Sigmoid colon (tissue), 6 donors: ENCODE measurements at regions not wholly inside any gene's neighbourhood (a gene's known extent, or its start where the extent isn't known, plus 50 kb on each side); places are given as distances from the start of the nearest gene placed in this dataset.

Source experiments
- DNase-seq: peaks from one replicate; pipeline ENCODE4 v3.0.0-alpha.2; 2019
- H3K27ac ChIP-seq, 4 donors: fragments of 200-600 bp; sonication (generic); one replicate each; pipeline ENCODE4 v1.5.1; 2016 to 2019; ENCODE audit warnings: mild to moderate bottlenecking in 1 of 4
- H3K27me3 ChIP-seq, 3 donors: fragments of 200-600 bp; sonication (generic); one replicate each; pipeline ENCODE4 v1.5.1; 2019; ENCODE audit warnings: mild to moderate bottlenecking in 1 of 3
- H3K36me3 ChIP-seq, 4 donors: fragments of 200-600 bp; sonication (generic); one replicate each; pipeline ENCODE4 v1.5.1; 2016 to 2019
- H3K4me1 ChIP-seq, 4 donors: fragments of 200-600 bp; sonication (generic); one replicate each; pipeline ENCODE4 v1.5.1; 2017 to 2019
- H3K4me3 ChIP-seq, 4 donors: fragments of 200-600 bp; sonication (generic); one replicate each; pipeline ENCODE4 v1.5.1; 2017 to 2019; ENCODE audit warnings: mild to moderate bottlenecking in 2 of 4, moderate library complexity in 1 of 4
- H3K9me3 ChIP-seq, 4 donors: fragments of 200-600 bp in 3 of 4; sonication (generic) in 3 of 4; one replicate each; pipeline versions ENCODE4 v1.5.1 to v1.6.1; 2013 to 2019
- EP300 ChIP-seq, 4 donors: sonication (generic); formaldehyde crosslinking; IDR thresholded peaks; one replicate each; pipeline ENCODE4 v1.6.1; 2017; ENCODE audit warnings: antibody characterized with exemption in 4 of 4
- POLR2A ChIP-seq, 2 donors: fragments of 450-650 bp; IDR thresholded peaks; one replicate each; pipeline ENCODE4 v1.6.1; 2016; ENCODE audit warnings: antibody characterized with exemption in 2 of 2, mild to moderate bottlenecking in 2 of 2, moderate library complexity in 2 of 2
- POLR2AphosphoS5 ChIP-seq, 4 donors: sonication (generic); formaldehyde crosslinking; IDR thresholded peaks; one replicate each; pipeline ENCODE4 v1.6.1; 2017; ENCODE audit warnings: antibody characterized with exemption in 4 of 4
- WGBS, 2 donors: extraction: QIAGEN DNeasy Blood & Tissue Kit; methylation state at CpG; one replicate each; pipeline ENCODE4 v1.1.7; 2013; 5-methylcytosine and 5-hydroxymethylcytosine counted together
- intact Hi-C: fragments of 100-400 bp; cut with DNase I; formaldehyde crosslinking; loops from one replicate; pipeline ENCODE4 v1.15.1; 2023
- TF ChIP-seq, protein P1 (sequence below), 4 experiments: fragments of 450-650 bp in 3 of 4; fragments of 200-600 bp in 1 of 4; IDR thresholded peaks; one replicate each; pipeline ENCODE4 v1.5.1; 2016 to 2019; ENCODE audit warnings: antibody characterized with exemption in 4 of 4, mild to moderate bottlenecking in 3 of 4, moderate library complexity in 2 of 4
- donor health status: healthy with polysubstance abuse.
- donor health status: healthy.

DNA sequence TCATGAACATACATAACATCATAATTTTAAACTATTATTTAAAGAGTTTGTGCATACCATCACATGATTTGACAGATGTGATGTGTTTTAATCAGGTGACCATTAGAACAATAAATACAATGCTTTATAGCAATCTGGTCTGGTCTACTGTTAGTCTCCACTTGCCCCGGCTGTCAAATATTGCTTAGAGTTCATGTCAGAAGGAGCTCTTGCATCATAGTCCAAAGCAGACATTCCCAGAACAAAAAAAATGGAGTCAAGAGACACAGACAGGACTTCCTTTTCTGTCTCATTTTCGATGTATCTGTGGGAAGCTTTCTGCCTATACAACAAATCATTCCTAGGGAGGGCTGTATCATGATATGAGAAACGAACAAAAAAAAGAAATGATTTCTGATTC, 979.2 kb upstream of the WWC1 start:
- TF ChIP-seq, protein P1, sequence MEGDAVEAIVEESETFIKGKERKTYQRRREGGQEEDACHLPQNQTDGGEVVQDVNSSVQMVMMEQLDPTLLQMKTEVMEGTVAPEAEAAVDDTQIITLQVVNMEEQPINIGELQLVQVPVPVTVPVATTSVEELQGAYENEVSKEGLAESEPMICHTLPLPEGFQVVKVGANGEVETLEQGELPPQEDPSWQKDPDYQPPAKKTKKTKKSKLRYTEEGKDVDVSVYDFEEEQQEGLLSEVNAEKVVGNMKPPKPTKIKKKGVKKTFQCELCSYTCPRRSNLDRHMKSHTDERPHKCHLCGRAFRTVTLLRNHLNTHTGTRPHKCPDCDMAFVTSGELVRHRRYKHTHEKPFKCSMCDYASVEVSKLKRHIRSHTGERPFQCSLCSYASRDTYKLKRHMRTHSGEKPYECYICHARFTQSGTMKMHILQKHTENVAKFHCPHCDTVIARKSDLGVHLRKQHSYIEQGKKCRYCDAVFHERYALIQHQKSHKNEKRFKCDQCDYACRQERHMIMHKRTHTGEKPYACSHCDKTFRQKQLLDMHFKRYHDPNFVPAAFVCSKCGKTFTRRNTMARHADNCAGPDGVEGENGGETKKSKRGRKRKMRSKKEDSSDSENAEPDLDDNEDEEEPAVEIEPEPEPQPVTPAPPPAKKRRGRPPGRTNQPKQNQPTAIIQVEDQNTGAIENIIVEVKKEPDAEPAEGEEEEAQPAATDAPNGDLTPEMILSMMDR (IDR thresholded peaks at IDR 0.05), result no peak
- no peak for TF ChIP-seq POLR2A (IDR thresholded peaks at IDR 0.05)
- no peak for TF ChIP-seq POLR2AphosphoS5 (IDR thresholded peaks at IDR 0.05)
- no peak for TF ChIP-seq EP300 (IDR thresholded peaks at IDR 0.05)

DNA sequence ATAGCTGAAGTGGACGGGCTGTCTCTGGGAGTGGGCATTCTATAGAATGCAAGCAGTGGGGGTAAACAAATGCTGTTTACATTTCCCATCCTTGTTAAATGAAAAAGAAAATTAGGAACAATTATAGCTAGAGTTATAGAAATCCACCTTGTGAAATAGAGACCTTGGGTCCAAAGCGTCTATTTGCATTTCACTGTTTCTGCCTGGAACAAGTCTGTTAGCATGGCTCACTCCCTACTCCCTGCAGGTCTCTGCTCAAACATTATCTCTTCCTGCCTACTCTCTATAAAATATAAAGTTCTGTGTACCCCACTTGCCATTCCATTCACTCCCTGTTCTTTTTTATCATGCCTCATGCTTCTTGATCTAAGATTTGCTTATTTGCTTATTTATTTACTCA, 975.7 kb upstream of the WWC1 start:
- H3K4me3 ChIP-seq, result no peak overlapping the region
- no peaks in the 10 kb centered on the region for H3K4me1 ChIP-seq
- no peak for DNase-seq
- no peaks in the 10 kb centered on the region for H3K36me3 ChIP-seq
- no peak overlapping the region for H3K27ac ChIP-seq
- intact Hi-C loops, result no loop called here
- 64 to 83% methylated on average over 2 of the region's 2 CpGs for WGBS, 2 donors
- no peaks in the 10 kb centered on the region for H3K9me3 ChIP-seq
- TF ChIP-seq, protein P1 (IDR thresholded peaks at IDR 0.05), result no peak
- TF ChIP-seq POLR2AphosphoS5 (IDR thresholded peaks at IDR 0.05) (no peak), EP300 (IDR thresholded peaks at IDR 0.05) (no peak), POLR2A (IDR thresholded peaks at IDR 0.05) (no peak)
- H3K27me3 ChIP-seq, result no peaks in the 10 kb centered on the region

More for the DNA sequence above, 979.2 kb upstream of the WWC1 start:
- 69 to 71% methylated on average over 3 of the region's 3 CpGs for WGBS, 2 donors
- Histone ChIP-seq H3K4me1 (no peaks in the 10 kb centered on the region), H3K27me3 (no peaks in the 10 kb centered on the region), H3K9me3 (no peaks in the 10 kb centered on the region), H3K27ac (no peak overlapping the region), H3K4me3 (no peak overlapping the region), H3K36me3 (no peaks in the 10 kb centered on the region)
- intact Hi-C loops, result no loop called here
- DNase-seq, result no peak

DNA sequence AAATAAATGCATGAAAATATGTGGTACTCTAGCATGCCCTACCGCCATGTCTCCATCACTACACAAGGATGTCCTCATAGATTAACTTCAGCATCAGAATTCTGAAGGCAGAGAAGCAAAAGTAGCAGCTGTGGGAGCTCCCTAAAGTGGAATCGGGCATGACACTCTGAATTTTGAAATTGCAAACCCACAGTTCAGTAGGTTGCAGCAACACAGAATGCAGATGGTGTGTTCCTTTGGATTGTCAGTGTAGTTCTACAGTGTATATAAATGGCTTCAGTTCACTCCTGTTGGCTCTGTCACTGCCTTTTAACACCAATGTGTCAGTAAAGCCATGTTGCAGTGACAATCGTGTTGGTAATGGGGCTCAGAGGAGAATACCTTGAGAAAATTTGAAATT, 973.6 kb upstream of the WWC1 start:
- DNase-seq, result no peak
- Histone ChIP-seq H3K4me1 (no peaks in the 10 kb centered on the region), H3K27ac (no peak overlapping the region), H3K27me3 (no peaks in the 10 kb centered on the region), H3K4me3 (no peak overlapping the region), H3K36me3 (no peaks in the 10 kb centered on the region), H3K9me3 (no peaks in the 10 kb centered on the region)
- intact Hi-C loops, result no loop called here
- WGBS, 2 donors, result 74 to 87% methylated on average over 3 of the region's 3 CpGs
- TF ChIP-seq POLR2A (IDR thresholded peaks at IDR 0.05), result no peak
- TF ChIP-seq, protein P1 (IDR thresholded peaks at IDR 0.05), result no peak
- TF ChIP-seq EP300 (IDR thresholded peaks at IDR 0.05), result no peak
- TF ChIP-seq POLR2AphosphoS5 (IDR thresholded peaks at IDR 0.05), result no peak

DNA sequence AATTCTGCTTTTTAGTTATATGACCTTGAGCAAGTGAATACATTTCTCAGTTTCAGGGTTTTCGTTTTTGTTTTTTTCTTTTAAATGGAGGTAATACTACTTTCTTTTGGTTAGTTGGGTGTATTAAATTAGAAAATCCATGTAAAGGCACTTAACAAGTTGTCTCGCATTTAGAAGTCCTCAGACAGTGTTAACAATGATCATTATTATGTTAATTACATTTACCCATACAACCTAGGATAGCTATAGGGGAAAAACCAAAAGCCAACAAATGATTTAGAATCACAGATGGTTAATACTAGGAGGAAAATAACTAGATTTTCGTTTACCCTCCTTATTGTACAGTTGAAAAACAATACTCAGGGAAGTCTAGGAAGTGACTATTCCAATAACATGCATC, 972.2 kb upstream of the WWC1 start:
- Histone ChIP-seq H3K36me3 (no peaks in the 10 kb centered on the region), H3K27me3 (no peaks in the 10 kb centered on the region), H3K27ac (peak overlapping the region in 1 of 4 donors; percentile 20), H3K9me3 (no peaks in the 10 kb centered on the region), H3K4me3 (no peak overlapping the region), H3K4me1 (no peaks in the 10 kb centered on the region)
- no peak for TF ChIP-seq POLR2A (IDR thresholded peaks at IDR 0.05)
- no peak for TF ChIP-seq POLR2AphosphoS5 (IDR thresholded peaks at IDR 0.05)
- TF ChIP-seq, protein P1 (IDR thresholded peaks at IDR 0.05), result no peak
- TF ChIP-seq EP300 (IDR thresholded peaks at IDR 0.05), result no peak
- no peak for DNase-seq
- intact Hi-C loops, result no loop called here
- WGBS, 2 donors, result 71 to 73% methylated on average over 3 of the region's 3 CpGs

DNA sequence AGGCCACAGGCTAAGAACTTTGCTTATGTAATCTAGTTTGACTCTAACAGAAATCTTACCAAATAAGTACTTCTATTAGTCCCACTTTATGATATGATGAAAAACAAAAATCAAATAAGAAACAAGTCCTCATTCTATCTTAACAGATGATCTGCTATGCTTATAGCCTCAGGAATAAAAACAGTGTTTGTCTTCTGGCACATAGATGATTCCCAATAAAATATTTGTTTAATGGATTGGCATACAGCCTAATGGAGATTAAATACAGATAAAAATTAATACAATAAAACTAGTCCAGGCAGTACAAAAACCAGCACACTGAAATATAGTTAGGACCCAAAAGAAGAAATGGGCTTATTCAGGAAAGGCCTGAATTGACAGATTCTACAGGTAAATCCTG, 971.4 kb upstream of the WWC1 start:
- Histone ChIP-seq H3K36me3 (no peaks in the 10 kb centered on the region), H3K4me1 (no peaks in the 10 kb centered on the region), H3K27ac (peak overlapping the region in 1 of 4 donors; percentile 20), H3K27me3 (no peaks in the 10 kb centered on the region), H3K4me3 (no peak overlapping the region), H3K9me3 (no peaks in the 10 kb centered on the region)
- DNase-seq, result no peak
- intact Hi-C loops, result no loop called here
- no peak for TF ChIP-seq EP300 (IDR thresholded peaks at IDR 0.05)
- TF ChIP-seq POLR2AphosphoS5 (IDR thresholded peaks at IDR 0.05), result no peak
- TF ChIP-seq, protein P1 (IDR thresholded peaks at IDR 0.05), result no peak
- TF ChIP-seq POLR2A (IDR thresholded peaks at IDR 0.05), result no peak
